ENCODE measurements at regions not wholly inside any gene's neighbourhood (a gene's known extent, or its start where the extent isn't known, plus 50 kb on each side); places are given as distances from the start of the nearest gene placed in this dataset.

DNA sequence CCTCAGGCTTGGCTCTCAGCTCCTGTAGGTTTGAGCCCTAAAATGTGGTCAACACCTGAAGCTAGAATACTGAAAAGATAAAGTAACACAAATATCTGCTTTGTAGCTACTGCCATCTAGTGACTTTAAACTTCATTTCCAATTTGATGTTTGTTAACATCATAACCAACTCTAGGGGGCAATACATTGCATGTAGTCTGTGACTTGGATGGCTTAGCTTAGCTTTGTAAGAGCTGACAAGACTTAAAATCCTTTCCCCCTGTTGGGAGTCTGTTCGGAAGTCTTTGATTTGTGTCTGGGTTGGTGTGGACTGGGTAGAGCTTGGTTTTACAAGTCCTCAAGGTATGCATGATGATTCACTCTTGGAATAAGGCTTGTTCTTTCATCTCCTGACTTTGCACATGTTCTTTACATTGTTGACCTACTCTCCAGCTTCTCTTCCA is 51.7 kb downstream of the SCN11A start:
- no peak for DNase-seq (ENCODE audit: low read depth in 2 of 2)

DNA sequence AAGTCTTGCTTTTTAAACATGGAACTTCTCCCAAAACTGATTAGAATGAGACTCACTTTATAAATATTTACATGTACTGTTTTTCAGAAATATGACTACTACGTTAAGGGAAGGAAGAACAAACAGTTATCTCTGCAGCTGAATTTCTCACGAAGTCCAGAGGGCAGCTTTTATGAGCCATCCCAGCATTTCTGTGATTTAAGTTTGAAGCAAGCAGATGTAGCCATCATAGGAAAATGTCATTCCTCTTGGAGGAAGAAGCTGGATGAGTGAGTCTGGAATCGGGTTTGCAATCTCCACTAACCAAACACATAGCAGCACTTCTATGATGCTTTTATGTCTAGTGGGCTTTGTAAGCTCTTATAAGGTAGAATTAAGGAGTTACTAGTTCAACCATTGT is 53.7 kb downstream of the SCN11A start:
- DNase-seq (ENCODE audit: low read depth in 2 of 2), result no peak

DNA sequence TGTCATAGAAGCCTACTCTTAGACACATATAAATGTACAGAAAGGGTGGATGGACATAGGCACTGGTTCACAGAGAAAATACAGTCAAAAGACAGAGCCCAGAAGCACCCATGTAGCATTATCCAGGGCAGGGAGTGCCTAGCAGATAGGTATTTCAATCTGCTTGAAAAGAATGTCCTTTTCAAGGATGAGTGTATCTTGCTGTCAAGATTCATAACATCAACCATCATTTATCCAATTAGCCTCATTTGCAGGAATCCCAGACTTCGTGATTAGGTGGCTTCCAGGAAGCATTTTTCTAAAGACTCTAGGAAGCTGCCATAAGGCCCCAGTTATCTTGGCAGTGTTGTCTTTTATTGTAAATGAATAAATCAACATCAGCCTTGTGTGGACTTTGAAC is 55.6 kb downstream of the SCN11A start:
- no peak for DNase-seq (ENCODE audit: low read depth in 2 of 2)

DNA sequence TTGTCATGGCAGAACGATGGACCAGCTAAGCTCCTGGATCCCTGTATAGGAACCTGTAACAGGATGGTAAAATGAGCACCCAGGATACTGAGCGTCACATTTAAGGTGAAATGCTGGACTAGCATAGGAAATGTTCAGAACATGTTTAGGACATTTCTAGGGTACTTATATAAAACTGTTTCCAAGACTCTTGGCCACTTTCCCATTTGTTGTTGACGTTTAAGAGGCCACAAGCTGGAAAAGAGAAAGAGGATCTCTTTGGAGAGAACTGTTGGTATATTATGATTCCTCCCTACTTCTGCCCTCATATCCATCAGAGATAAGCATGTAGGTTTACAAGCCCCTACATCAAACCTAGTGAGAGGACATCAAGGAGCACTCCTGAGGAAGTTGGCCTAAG is 57.5 kb downstream of the SCN11A start:
- no peak for DNase-seq (ENCODE audit: low read depth in 2 of 2)

DNA sequence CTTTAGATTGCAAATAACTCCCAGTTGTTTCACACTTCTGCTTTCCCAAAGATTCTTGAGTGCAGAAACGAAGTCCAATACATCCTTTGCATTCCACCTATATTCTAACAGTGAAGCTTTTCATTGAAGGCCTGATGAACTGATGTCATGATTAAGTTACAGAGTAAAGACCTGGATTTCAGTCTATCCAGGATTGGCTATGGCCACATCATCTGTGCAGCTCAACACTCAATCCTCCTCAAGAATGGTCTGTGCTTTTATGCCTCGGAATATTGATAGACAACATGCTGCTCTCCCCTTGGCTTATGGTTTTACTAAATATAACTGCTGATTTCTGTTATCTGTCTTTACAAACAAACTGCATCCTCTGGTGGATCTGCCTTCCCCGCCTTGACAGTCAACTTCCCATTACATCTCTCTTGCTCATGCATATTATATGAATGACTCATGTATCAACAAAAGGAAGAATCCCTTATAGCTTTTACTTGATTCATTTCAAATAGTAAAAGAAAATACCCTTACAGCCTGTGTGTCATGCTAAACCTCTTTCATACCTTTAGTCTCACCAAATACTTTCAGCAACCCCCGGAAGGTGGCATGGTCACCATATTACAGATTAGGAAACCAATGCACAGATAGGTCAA is 59.5 kb downstream of the SCN11A start:
- DNase-seq (ENCODE audit: low read depth in 2 of 2), result no peak

DNA sequence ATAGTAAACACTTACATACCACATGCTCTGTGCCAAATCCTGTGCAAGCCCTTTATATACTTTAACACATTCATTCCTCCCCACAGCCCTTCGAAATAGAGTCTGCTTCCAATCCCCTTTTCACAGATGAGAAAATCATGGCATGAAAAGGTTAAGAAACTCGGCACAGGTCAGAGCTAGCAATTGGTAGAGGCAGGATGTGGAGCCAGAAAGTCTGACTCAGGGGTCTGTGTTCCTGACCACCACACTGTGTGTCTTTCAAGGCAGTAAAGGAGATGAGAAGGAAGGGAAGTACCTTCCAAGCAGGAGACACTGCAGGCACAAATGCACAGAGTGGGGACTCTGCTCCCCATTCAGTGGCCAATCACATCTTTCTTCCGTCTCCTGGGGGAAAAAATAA is 61.1 kb downstream of the SCN11A start:
- DNase-seq (ENCODE audit: low read depth in 2 of 2), result no peak

DNA sequence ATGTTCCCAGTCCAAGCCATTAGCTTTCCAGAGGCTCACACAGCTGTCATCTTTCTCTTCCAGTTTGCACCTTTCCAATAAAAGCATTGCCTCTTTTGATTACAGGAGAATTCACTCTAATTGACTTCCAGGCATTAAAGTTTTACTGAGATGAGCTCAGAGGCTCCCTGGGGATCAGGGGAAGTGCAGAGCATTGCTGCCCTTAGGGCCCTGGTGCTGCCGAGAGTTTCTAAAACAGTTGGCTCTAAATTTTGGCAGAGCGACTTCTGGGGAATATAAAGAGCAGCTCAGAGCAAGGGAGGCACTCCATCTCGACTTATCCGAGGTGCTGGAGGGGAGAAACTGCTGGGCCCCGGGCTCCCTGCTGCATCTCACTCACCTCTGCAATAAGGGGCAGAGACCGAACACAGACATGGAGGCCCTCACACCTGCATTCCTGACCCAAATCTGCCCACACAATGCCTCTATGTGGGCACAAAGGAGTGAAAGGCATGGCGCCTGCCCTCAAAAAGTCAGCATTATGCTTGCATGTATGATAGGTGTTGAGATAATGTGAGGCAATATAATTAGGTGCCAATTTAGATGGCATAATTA is 61.7 kb downstream of the SCN11A start:
- DNase-seq (ENCODE audit: low read depth in 2 of 2), result no peak

DNA sequence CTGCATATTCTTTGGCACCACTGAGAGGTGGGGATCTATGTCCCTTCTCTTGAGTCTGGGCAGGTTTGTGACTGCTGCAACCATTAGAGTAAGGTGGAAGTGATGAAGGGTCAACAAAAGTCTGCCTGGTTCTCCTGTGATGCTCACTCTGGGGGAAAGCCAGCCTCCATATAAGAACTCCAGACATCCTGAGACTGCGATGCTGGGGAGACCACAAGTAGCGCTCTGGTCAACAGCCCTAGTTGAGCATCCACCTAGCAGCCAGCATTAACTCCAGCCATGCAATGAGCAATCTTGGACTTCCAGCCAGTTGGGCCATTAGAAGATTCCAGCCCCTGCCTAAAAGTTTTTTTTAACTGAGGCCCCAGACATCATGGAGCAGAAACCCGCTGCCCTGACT is 62.8 kb downstream of the SCN11A start:
- DNase-seq (ENCODE audit: low read depth in 2 of 2), result no peak

DNA sequence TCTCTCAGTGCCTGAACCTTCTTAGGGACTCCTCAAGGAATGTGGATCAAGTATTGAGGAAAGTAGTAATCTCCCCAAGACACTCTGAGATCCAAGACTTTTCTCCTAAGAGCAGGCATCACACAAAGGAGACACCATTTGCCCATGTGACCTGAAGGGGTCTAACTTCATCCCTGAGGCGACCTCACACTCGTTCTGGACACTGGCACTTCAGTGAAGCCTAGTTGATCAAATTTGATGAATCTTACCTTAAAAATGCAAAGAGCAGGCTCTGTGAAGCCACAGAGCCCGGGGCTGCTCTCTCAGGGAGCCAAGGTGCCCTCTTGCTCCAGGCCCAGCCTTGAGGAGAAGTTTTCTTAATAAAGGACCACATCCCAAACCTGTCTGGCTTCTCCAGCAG is 64.3 kb downstream of the SCN11A start:
- no peak for DNase-seq (ENCODE audit: low read depth in 2 of 2)

DNA sequence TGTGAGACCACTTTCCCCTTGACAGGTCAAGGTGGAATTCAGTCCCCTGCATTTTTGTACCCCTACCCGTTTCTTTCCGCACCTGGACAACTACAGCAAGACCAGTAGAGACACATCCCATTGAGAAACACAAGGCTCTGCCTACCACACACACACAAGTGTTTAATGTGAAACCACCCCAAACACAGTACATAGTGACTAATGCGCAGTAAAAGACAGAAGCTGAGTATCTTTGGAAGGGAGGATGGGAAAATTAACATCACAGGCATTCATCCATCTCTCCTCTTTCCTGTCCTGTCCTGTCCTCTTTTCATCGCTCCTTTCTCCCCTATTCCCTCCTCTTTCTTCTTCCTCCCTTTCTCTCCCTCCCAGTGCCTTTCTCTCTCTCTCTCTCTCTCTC is 64.8 kb downstream of the SCN11A start:
- no peak for DNase-seq (ENCODE audit: low read depth in 2 of 2)

DNA sequence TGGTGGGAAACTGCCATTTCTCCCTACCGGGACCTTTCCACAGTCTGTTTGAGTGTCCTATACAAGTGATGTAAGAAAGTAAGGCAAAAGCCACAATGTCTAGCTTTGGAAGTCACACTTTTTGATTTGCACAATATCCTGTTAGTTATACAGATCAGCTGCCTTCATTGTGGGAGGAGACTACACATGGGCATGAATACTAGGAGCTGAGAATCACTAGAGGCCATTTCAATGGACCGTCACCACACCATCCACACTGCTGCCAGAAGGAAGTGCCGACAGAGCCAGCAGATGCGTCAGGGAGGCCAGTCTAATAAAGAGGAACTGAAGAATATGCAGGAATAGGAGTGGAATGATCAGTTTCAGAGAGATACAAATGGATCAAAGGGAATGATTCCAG is 65.8 kb downstream of the SCN11A start:
- DNase-seq (ENCODE audit: low read depth in 2 of 2), result no peak

DNA sequence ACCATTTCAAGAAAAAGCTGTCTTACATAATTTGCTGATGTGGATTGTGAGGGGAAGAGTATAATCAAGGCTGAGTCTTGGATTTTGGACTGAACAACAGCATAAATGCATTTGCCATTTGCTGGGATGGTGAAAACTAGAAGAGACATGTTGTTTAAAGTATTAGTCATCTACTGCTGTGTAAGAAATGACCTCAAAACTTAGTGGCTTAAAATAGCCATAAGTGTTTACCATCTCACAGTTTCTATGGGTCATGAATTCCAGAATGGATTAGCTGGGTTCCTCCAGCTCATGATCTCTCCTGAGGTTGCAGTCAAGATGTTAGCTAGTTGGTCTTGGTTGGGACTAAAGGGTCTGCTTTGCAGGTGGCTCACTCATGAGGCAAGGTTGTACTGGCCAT is 66.2 kb downstream of the SCN11A start:
- no peak for DNase-seq (ENCODE audit: low read depth in 2 of 2)

DNA sequence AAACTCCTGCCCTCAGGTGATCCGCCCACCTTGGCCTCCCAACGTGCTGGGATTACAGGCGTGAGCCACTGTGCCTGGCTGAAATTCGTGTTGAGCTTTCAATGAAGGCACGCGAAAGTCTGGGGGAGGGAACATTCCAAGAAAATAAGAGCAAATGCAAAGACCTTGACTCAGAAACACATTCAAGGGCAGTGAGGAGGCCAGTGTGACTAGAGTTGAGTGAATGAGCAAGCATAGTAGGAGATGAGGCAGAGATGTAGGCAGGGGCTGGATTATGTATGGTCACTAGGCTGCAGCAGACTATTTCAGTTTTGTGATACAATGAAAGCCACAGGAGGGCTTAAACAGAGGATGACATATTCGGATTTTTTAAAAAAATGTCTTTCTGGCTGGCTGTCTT is 67.0 kb downstream of the SCN11A start:
- no peak for DNase-seq (ENCODE audit: low read depth in 2 of 2)

DNA sequence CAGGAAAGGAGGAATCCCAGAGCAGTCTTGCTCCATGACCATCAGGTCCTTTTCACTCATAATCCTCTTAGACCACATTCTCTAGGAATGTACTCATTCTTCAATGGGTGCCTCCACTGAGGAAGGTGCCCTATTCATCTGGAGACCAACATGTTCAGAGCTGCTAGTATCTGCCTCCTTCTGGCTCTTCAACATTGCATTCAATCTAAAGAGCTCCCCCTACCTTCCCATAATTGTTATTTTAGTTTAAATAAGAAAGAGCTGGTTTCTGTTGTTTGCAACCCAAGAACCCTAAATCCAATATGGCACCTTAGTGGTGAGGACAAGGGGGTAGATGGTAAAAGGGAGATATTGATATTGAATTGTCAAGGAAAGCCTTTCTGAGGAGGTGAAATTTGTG is 67.6 kb downstream of the SCN11A start:
- no peak for DNase-seq (ENCODE audit: low read depth in 2 of 2)

DNA sequence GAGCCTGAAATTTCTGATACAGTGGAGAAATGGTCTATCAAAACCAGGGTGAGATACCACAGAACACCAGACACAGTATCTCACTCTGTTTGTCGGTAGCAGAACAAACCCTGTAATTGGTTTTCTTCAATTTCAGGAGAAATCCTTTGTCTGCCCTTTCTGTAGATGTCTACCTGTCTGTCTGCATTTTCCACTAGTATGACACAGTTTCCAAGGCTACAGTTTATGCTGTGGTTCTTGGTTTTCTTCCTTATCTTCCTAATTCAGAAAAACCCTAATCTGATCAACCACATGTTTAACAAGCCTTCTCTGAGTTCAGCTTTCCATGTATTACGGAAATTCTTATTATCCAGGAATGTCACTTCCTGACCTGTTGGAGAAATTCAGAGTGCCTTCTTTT is 70.8 kb downstream of the SCN11A start:
- DNase-seq (ENCODE audit: low read depth in 2 of 2), result no peak

DNA sequence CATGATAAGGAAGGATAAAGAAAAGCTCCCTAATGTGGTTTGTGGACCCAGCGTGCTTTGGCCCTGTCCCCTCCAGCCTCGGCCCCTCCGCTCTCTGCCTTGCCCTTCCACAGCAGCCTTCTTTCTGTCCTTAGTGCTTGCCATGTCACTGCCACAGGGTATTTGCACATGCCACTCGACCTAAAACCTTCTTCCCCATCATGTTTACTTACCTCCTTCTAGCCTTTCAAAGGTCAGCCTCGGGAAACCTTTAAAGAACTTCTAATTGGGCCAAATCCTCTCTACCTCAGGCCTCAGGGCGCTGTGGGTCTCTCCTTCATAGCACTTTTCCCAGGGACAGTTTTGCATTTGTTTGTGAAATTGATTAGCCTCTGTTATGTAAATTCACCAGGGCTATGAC is 73.0 kb downstream of the SCN11A start:
- DNase-seq (ENCODE audit: low read depth in 2 of 2), result no peak

DNA sequence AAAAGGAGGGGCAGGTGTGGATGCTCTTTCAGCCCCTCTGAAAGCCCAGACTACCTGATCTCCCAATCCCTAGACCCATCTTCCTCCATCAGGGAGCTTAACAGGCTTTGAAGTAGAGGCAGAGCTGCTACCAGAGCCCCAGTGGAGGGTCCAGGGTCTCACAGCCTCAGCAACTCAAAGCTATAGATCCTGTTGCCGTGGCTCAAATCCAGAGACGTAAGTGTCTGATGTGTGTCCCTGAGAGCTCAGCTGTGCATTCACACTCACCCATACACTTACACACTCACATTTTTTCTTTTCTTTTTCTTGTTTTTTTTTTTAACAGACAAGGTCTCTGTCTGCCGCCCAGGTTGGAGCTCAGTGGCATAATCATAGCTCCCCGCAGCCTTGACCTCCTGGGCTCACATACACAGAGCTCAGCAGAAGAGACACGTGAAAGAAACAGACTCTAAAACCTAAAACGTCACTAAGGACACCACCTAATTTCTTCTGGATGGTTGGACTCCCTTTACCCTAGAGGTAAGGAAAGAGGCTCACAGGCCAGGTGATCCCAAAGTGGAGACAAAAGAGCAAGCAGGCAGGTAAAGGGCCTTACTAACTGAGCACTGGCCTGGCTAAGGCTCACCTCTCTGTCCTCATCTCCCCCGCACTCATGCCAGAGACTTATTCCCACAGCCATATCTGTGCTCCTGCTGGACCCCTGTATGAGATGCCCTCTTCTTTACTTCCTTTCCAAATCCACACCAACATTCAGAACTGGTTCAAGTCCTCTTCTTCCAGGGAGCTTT is 80.7 kb downstream of the SCN11A start:
- DNase-seq (ENCODE audit: low read depth in 2 of 2), result no peak

DNA sequence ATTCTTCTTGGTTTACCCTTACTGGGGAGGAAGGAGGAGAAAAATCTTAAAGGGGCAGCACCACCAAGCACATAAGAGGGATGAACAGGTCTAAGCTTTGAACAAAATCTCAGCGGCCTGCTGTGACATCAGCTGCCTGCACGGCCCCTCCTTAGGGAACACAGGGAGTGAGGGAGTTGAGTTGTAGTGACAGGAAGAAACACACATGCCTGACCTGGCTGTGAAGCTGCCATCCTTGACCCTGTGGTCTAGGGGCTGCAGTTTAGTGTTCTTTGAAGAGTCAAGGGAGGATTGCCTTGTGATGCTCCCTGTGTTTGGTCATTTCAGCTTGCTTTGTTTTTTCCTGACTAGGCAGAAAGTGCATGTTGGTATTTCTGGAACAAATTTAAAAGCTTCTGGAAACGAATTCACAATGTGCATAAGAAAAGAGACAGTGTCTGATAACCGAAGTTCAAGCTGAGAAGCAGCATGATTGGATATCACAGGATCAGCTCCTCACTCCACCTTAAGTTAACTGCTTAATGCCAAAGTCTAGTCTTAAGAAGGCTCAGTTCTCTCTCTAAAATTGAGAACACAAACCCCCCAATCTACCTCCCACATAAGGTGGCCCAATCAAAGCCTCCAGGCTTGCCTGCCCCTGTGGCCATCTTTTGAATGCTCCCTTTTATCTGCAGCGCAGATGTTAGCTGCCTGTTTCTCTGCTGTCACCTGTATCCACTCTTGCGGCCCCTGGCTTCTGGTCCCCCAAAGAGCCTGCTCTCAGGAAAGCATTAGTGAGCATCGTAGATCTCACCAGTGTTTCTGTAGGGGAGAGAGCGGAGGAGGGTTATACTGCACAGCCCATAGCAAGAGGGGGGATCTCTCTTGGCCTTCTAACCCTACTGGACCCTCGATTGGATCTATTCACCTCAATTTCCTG is 82.2 kb downstream of the SCN11A start:
- DNase-seq (ENCODE audit: low read depth in 2 of 2), result no peak

DNA sequence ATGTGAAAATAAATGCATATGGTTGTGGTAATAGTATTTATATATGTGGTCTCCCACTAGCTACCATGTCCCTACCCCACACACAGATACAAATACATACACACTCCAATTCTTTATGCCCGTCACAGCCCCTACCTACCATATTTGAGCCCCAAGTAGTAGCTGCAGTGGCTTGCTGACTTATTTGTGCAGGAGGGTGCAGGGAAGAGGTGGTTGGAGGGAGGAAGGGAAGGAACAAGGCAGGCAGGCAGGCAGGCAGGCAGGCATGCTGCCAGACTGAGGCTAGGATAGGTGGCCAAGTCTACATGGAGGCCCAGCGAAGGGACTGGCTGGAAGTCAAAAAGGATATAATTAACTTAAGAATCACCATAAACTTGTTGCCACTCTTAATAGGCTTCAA is 82.9 kb downstream of the SCN11A start:
- no peak for DNase-seq (ENCODE audit: low read depth in 2 of 2)

DNA sequence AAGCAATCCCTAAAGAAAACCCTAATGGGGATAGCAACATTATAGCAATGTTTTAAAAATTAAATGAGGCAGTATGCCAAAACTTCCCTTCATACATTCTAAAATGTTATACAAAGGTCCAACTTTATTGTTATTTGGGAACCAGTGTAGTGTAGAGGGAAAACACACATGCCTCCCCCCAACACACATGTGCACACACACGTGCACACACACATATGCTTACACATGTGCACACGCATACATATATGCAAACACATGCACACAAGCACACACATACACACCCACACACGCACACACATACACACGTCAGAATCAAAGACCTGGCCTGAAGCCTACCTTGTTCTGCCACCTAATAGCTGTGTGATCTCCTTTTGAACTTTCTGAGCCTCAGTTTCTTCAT is 83.3 kb downstream of the SCN11A start:
- no peak for DNase-seq (ENCODE audit: low read depth in 2 of 2)

DNA sequence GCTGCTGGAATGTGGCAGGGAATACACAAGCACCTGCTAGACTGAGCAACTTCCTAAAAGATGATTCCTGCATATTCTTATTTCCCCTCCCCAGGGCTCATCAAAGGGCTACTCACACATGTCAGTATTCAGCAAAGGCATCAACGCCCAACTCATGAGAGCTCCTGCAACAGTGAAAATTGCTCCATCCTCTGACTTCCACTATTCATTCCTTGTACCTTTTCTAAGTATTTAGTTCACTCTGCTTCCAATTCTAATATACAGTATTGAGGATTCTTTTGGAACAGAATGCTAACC is 84.1 kb downstream of the SCN11A start:
- DNase-seq (ENCODE audit: low read depth in 2 of 2), result no peak
